AG09309 (cell line): ENCODE measurements at regions not wholly inside any gene's neighbourhood (a gene's known extent, or its start where the extent isn't known, plus 50 kb on each side); places are given as distances from the start of the nearest gene placed in this dataset.

Source experiments
- DNase-seq: peaks from one replicate; pipeline ENCODE4 v3.0.0-alpha.2; 2010; ENCODE audit warnings: low read depth
- H3K4me3 ChIP-seq: 2 replicates; pipeline ENCODE4 v1.5.1; 2011; ENCODE audit warnings: mild to moderate bottlenecking, low read depth, low read length, moderate library complexity; ENCODE audit not compliant: control insufficient read depth
- CTCF ChIP-seq: IDR thresholded peaks from 2 replicates; pipeline ENCODE4 v1.5.1; 2011; ENCODE audit warnings: mild to moderate bottlenecking, low read depth, low read length, inconsistent platforms; ENCODE audit not compliant: insufficient read depth, control insufficient read depth; ENCODE audit errors: missing control alignments

- no peak overlapping the region for H3K4me3 ChIP-seq
- TF ChIP-seq CTCF = no peak
- DNase-seq = no peak
Measured at GRCh38 chr3:151567477-151567876, 106.6 kb upstream of the IGSF10 start.

GRCh38 chr3:151564261-151564660 lies 103.4 kb upstream of the IGSF10 start:
- no peak for TF ChIP-seq CTCF
- no peak for DNase-seq
- H3K4me3 ChIP-seq = no peak overlapping the region

GRCh38 chr3:151563305-151563704 lies 102.4 kb upstream of the IGSF10 start:
- no peak overlapping the region for H3K4me3 ChIP-seq
- no peak for TF ChIP-seq CTCF
- no peak for DNase-seq

GRCh38 chr3:151562891-151563290 lies 102.0 kb upstream of the IGSF10 start:
- no peak for DNase-seq
- no peak for TF ChIP-seq CTCF
- no peak overlapping the region for H3K4me3 ChIP-seq

GRCh38 chr3:151561878-151562277 lies 101.0 kb upstream of the IGSF10 start:
- TF ChIP-seq CTCF = no peak
- H3K4me3 ChIP-seq = no peak overlapping the region
- DNase-seq = no peak

- no peak for TF ChIP-seq CTCF
- DNase-seq = no peak
- no peak overlapping the region for H3K4me3 ChIP-seq
Measured at GRCh38 chr3:151560738-151561137, 99.9 kb upstream of the IGSF10 start.

GRCh38 chr3:151559736-151560135 lies 98.9 kb upstream of the IGSF10 start:
- H3K4me3 ChIP-seq = no peak overlapping the region
- DNase-seq = no peak
- no peak for TF ChIP-seq CTCF
